HCT116 (cell line): ENCODE measurements at regions not wholly inside any gene's neighbourhood (a gene's known extent, or its start where the extent isn't known, plus 50 kb on each side); places are given as distances from the start of the nearest gene placed in this dataset.

Experiments
- ATAC-seq: fragments of 200-7000 bp; cut with Tn5 transposase; 2 replicates; pipeline ENCODE4 v1.9.1; 2020; ENCODE audit warnings: mild to moderate bottlenecking, moderate library complexity
- BruUV-seq: library from RNA; stranded (reverse); fragments of 400-500 nt; replicated peaks from 2 replicates; lab custom pipeline; 2021; lab: Mats Ljungman, UMichigan
- CTCF ChIA-PET: fragments of 300-600 bp; sonication (Branson Sonifier 250); formaldehyde crosslinking; loops from one replicate; lab custom pipeline; 2021; ENCODE audit warnings: antibody characterized with exemption; lab: Charles Lee
- POLR2A ChIA-PET: fragments of 300-600, 350-600 bp; sonication (Branson Sonifier 250); formaldehyde crosslinking; loops from one replicate; lab custom pipeline; 2021; ENCODE audit warnings: antibody characterized with exemption; lab: Charles Lee
- RAD21 ChIA-PET, 2 experiments: fragments of 300-600 bp; sonication (Branson Sonifier 250); formaldehyde crosslinking; loops; one replicate each; lab custom pipeline; 2023; ENCODE audit warnings: low total read pairs in 2 of 2; ENCODE audit not compliant: uncharacterized antibody in 2 of 2, unreplicated experiment in 2 of 2, low non-redundant PET in 1 of 2; lab: Charles Lee
- DNase-seq: peaks from one replicate; pipeline ENCODE4 v3.0.0-alpha.2; 2010; ENCODE audit warnings: low read depth, low spot score
- H2AFZ ChIP-seq: fragments of 200-600 bp; shearing (Covaris generic), sonication (generic); 2 replicates; pipeline ENCODE4 v1.6.1; 2017; ENCODE audit warnings: low read depth, mixed run types, mixed read lengths, antibody characterized with exemption, low read length; ENCODE audit not compliant: poor library complexity, severe bottlenecking
- H3K27ac ChIP-seq: 2 replicates; pipeline ENCODE4 v1.5.1; 2012; ENCODE audit warnings: low read depth, low read length
- H3K27me3 ChIP-seq: fragments of 200-600 bp; sonication (generic); 2 replicates; pipeline ENCODE4 v1.6.1; 2016; ENCODE audit warnings: mixed run types, low read length, mixed read lengths; ENCODE audit not compliant: insufficient read depth
- H3K36me3 ChIP-seq, 2 experiments: fragments of 200-500 bp in 1 of 2; fragments of 200-600 bp in 1 of 2; sonication (Bioruptor generic) in 1 of 2; sonication (generic) in 1 of 2; 2 replicates each; pipeline versions ENCODE4 v1.5.1 to v1.6.1; 2014 to 2016; ENCODE audit warnings: low read length in 2 of 2, inconsistent platforms in 1 of 2, mixed read lengths in 1 of 2, mixed run types in 1 of 2; ENCODE audit not compliant: insufficient read depth in 2 of 2, control insufficient read depth in 1 of 2
- H3K4me1 ChIP-seq, 2 experiments: fragments of 200-600 bp in 1 of 2; sonication (generic) in 1 of 2; 2 replicates each; pipeline versions ENCODE4 v1.5.1 to v1.6.1; 2012 to 2017; ENCODE audit warnings: low read length in 2 of 2, inconsistent platforms in 1 of 2, mild to moderate bottlenecking in 1 of 2, mixed read lengths in 1 of 2, mixed run types in 1 of 2, moderate library complexity in 1 of 2; ENCODE audit not compliant: insufficient read depth in 2 of 2, control insufficient read depth in 1 of 2
- H3K4me2 ChIP-seq: fragments of 200-600 bp; sonication (generic); 2 replicates; pipeline ENCODE4 v1.6.1; 2017; ENCODE audit warnings: mixed run types, low read length, mixed read lengths
- H3K4me3 ChIP-seq, 2 experiments: fragments of 200-600 bp in 1 of 2; sonication (generic) in 1 of 2; replicated peaks in 1 of 2; 2 replicates each; pipeline ENCODE4 v1.5.1; 2011 to 2016; ENCODE audit warnings: low read length in 2 of 2, control low read depth in 1 of 2, low read depth in 1 of 2, mild to moderate bottlenecking in 1 of 2, mixed read lengths in 1 of 2, mixed run types in 1 of 2
- H3K79me2 ChIP-seq: fragments of 200-600 bp; sonication (generic); 2 replicates; pipeline ENCODE4 v1.6.1; 2017; ENCODE audit warnings: mild to moderate bottlenecking, mixed run types, low read length, moderate library complexity, mixed read lengths; ENCODE audit not compliant: insufficient read depth
- H3K9ac ChIP-seq: fragments of 200-600 bp; sonication (generic); 2 replicates; pipeline ENCODE4 v1.6.1; 2016; ENCODE audit warnings: low read length, mixed read lengths
- H3K9me2 ChIP-seq: fragments of 200-600 bp; sonication (generic), shearing (Covaris generic); 2 replicates; pipeline ENCODE4 v1.6.1; 2017; ENCODE audit warnings: mixed run types, mild to moderate bottlenecking, moderate library complexity; ENCODE audit not compliant: insufficient read depth
- H3K9me3 ChIP-seq, 2 experiments: fragments of 200-500 bp in 1 of 2; fragments of 200-600 bp in 1 of 2; sonication (Bioruptor generic) in 1 of 2; sonication (generic) in 1 of 2; 2 replicates each; pipeline ENCODE4 v1.6.1; 2014 to 2017; ENCODE audit warnings: low read length in 2 of 2, mixed read lengths in 2 of 2, inconsistent platforms in 1 of 2, low read depth in 1 of 2, mild to moderate bottlenecking in 1 of 2, mixed run types in 1 of 2, moderate library complexity in 1 of 2; ENCODE audit not compliant: control insufficient read depth in 1 of 2, insufficient read depth in 1 of 2
- H4K20me1 ChIP-seq: fragments of 200-600 bp; sonication (generic), shearing (Covaris generic); 2 replicates; pipeline ENCODE4 v1.6.1; 2017; ENCODE audit warnings: mixed run types, mild to moderate bottlenecking, moderate library complexity; ENCODE audit not compliant: insufficient read depth
- CEBPB ChIP-seq: IDR thresholded peaks from 2 replicates; pipeline ENCODE4 v1.6.1; 2012; ENCODE audit warnings: low read depth
- EZH2 ChIP-seq: fragments of 200-600 bp; sonication (generic); IDR thresholded peaks from 2 replicates; pipeline ENCODE4 v1.6.1; 2017; ENCODE audit warnings: antibody characterized with exemption, mixed run types
- EZH2phosphoT487 ChIP-seq: fragments of 200-600 bp; IDR thresholded peaks from 2 replicates; pipeline ENCODE4 v1.6.1; 2018; ENCODE audit warnings: antibody characterized with exemption, borderline replicate concordance
- JUND ChIP-seq: IDR thresholded peaks from 2 replicates; pipeline ENCODE4 v1.6.1; 2012
- POLR2A ChIP-seq: IDR thresholded peaks from 2 replicates; pipeline ENCODE4 v1.7.0; 2011; ENCODE audit warnings: borderline replicate concordance; ENCODE audit not compliant: insufficient read depth, insufficient read length; ENCODE audit errors: extremely low read depth
- POLR2AphosphoS5 ChIP-seq: IDR thresholded peaks from 2 replicates; pipeline ENCODE4 v1.6.1; 2011; ENCODE audit warnings: mild to moderate bottlenecking, low read depth, low read length, moderate library complexity
- RAD21 ChIP-seq: IDR thresholded peaks from 2 replicates; pipeline ENCODE4 v1.6.1; 2012; ENCODE audit warnings: low read depth, mild to moderate bottlenecking
- SRF ChIP-seq: IDR thresholded peaks from 2 replicates; pipeline ENCODE4 v1.6.1; 2012; ENCODE audit warnings: low read depth
- TCF7L2 ChIP-seq: IDR thresholded peaks from 2 replicates; pipeline ENCODE4 v1.7.0; 2011; ENCODE audit warnings: borderline replicate concordance, inconsistent platforms; ENCODE audit not compliant: insufficient read depth, insufficient read length; ENCODE audit errors: extremely low read depth
- YY1 ChIP-seq: IDR thresholded peaks from 2 replicates; pipeline ENCODE4 v1.6.1; 2011; ENCODE audit warnings: low read length, low read depth, moderate library complexity, mild to moderate bottlenecking; ENCODE audit not compliant: insufficient replicate concordance; ENCODE audit errors: extremely low read depth
- intact Hi-C: fragments of 100-400 bp; cut with micrococcal nuclease; formaldehyde crosslinking; loops from 2 replicates; pipeline ENCODE4 v1.10.0; 2022
- TF ChIP-seq, protein P1 (sequence below): IDR thresholded peaks from 2 replicates; pipeline ENCODE4 v1.6.1; 2012; ENCODE audit warnings: low read depth
- TF ChIP-seq, protein P2 (sequence below), 3 experiments: fragments of 200-600 bp in 1 of 3; sonication (generic) in 1 of 3; IDR thresholded peaks in 2 of 3; conservative IDR thresholded peaks in 1 of 3; 2 replicates each; pipeline ENCODE4 v1.5.1; 2012 to 2017; ENCODE audit warnings: low read depth in 2 of 3, low read length in 2 of 3, antibody characterized with exemption in 1 of 3, borderline replicate concordance in 1 of 3, control low read depth in 1 of 3, mild to moderate bottlenecking in 1 of 3, mixed read lengths in 1 of 3, mixed run types in 1 of 3, moderate library complexity in 1 of 3; ENCODE audit not compliant: insufficient read depth in 1 of 3
- TF ChIP-seq, protein P3 (sequence below): IDR thresholded peaks from 2 replicates; pipeline ENCODE4 v1.6.1; 2011; ENCODE audit warnings: mild to moderate bottlenecking, low read length, moderate library complexity; ENCODE audit not compliant: insufficient replicate concordance; ENCODE audit errors: extremely low read depth

DNA sequence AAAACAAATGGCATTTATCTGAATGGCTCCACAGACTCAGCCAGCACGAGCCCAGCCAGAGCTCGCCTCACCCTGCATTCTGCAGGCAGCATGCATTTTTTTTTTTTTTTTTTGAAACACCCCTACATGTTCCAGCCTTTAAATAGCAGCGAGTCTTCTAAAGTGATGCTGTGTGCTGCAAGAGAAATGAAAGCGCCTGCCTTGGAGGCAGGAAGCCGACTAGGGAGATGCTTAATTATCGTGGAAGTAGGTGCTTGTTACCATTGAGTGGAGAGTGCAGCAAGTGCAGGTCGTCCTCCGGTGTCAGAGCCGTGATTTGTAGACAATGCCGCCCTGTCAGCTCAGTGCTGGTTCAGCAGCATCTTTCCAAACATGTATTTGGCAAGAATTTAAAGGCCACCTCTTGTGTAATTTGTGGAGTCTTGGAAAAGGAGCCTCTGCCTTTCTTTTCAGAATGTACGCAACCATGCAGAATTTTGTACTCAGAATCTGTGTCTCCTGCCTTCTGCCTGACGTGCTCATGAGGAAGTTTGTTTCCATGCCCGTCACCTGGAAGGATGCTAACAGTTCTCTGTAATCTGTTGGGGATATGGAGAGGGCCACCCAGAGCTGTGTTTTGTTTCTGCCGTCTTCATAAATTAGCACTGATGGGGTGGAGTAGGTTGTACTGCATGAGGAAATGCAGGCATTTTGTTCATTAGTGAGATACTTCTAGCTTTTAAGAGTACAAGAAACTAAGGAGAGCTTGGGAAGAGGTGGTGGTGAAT is 345.9 kb upstream of the RGS6 start:
- ATAC-seq: no peak
- Histone ChIP-seq H4K20me1 (no peaks in the 10 kb centered on the region; the same call in 1 of the 2 replicates), H3K4me1 (no peaks in the 10 kb centered on the region; a peak in 1 of 4 replicates), H3K9ac (no peak overlapping the region), H3K79me2 (no peaks in the 10 kb centered on the region), H3K9me3 (no peaks in the 10 kb centered on the region), H3K36me3 (no peaks in the 10 kb centered on the region), H3K9me2 (no peaks in the 10 kb centered on the region), H3K4me3 (no peak overlapping the region), H2AFZ (no peak overlapping the region), H3K27me3 (no peaks in the 10 kb centered on the region), H3K4me2 (no peak overlapping the region), H3K27ac (no peak overlapping the region)
- no peak for DNase-seq
- ChIA-PET CTCF (no interaction called here), RAD21 (no interaction called here), POLR2A (no interaction called here)
- intact Hi-C loops: no loop called here
- TF ChIP-seq JUND: no peak
- TF ChIP-seq POLR2AphosphoS5: no peak
- TF ChIP-seq, protein P1, sequence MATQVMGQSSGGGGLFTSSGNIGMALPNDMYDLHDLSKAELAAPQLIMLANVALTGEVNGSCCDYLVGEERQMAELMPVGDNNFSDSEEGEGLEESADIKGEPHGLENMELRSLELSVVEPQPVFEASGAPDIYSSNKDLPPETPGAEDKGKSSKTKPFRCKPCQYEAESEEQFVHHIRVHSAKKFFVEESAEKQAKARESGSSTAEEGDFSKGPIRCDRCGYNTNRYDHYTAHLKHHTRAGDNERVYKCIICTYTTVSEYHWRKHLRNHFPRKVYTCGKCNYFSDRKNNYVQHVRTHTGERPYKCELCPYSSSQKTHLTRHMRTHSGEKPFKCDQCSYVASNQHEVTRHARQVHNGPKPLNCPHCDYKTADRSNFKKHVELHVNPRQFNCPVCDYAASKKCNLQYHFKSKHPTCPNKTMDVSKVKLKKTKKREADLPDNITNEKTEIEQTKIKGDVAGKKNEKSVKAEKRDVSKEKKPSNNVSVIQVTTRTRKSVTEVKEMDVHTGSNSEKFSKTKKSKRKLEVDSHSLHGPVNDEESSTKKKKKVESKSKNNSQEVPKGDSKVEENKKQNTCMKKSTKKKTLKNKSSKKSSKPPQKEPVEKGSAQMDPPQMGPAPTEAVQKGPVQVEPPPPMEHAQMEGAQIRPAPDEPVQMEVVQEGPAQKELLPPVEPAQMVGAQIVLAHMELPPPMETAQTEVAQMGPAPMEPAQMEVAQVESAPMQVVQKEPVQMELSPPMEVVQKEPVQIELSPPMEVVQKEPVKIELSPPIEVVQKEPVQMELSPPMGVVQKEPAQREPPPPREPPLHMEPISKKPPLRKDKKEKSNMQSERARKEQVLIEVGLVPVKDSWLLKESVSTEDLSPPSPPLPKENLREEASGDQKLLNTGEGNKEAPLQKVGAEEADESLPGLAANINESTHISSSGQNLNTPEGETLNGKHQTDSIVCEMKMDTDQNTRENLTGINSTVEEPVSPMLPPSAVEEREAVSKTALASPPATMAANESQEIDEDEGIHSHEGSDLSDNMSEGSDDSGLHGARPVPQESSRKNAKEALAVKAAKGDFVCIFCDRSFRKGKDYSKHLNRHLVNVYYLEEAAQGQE: no peak
- no peak for TF ChIP-seq YY1
- no peak for TF ChIP-seq EZH2
- TF ChIP-seq EZH2phosphoT487: no peak
- TF ChIP-seq, protein P2, sequence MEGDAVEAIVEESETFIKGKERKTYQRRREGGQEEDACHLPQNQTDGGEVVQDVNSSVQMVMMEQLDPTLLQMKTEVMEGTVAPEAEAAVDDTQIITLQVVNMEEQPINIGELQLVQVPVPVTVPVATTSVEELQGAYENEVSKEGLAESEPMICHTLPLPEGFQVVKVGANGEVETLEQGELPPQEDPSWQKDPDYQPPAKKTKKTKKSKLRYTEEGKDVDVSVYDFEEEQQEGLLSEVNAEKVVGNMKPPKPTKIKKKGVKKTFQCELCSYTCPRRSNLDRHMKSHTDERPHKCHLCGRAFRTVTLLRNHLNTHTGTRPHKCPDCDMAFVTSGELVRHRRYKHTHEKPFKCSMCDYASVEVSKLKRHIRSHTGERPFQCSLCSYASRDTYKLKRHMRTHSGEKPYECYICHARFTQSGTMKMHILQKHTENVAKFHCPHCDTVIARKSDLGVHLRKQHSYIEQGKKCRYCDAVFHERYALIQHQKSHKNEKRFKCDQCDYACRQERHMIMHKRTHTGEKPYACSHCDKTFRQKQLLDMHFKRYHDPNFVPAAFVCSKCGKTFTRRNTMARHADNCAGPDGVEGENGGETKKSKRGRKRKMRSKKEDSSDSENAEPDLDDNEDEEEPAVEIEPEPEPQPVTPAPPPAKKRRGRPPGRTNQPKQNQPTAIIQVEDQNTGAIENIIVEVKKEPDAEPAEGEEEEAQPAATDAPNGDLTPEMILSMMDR (IDR thresholded peaks at IDR 0.05 in 2 of 3, conservative IDR thresholded peaks at IDR 0.05 in 1 of 3; ENCODE audit: borderline replicate concordance in 1 of 3, insufficient read depth in 1 of 3, low read depth in 2 of 3, low read length in 2 of 3): no peak
- TF ChIP-seq RAD21: no peak
- no peak for TF ChIP-seq SRF
- TF ChIP-seq CEBPB: no peak
- no peak for TF ChIP-seq TCF7L2
- TF ChIP-seq, protein P3, sequence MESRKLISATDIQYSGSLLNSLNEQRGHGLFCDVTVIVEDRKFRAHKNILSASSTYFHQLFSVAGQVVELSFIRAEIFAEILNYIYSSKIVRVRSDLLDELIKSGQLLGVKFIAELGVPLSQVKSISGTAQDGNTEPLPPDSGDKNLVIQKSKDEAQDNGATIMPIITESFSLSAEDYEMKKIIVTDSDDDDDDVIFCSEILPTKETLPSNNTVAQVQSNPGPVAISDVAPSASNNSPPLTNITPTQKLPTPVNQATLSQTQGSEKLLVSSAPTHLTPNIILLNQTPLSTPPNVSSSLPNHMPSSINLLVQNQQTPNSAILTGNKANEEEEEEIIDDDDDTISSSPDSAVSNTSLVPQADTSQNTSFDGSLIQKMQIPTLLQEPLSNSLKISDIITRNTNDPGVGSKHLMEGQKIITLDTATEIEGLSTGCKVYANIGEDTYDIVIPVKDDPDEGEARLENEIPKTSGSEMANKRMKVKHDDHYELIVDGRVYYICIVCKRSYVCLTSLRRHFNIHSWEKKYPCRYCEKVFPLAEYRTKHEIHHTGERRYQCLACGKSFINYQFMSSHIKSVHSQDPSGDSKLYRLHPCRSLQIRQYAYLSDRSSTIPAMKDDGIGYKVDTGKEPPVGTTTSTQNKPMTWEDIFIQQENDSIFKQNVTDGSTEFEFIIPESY: no peak
- no peak for TF ChIP-seq POLR2A
- no TSS peak for BruUV-seq
